HEK293 (cell line): ENCODE measurements at regions not wholly inside any gene's neighbourhood (a gene's known extent, or its start where the extent isn't known, plus 50 kb on each side); places are given as distances from the start of the nearest gene placed in this dataset.

Experiments
- CTCF ChIA-PET: fragments of 350-600 bp; formaldehyde crosslinking; extraction: SDS; loops from one replicate; lab custom pipeline; 2021; ENCODE audit warnings: antibody characterized with exemption; lab: Yijun Ruan, JAX
- POLR2A ChIA-PET: fragments of 300-600 bp; formaldehyde crosslinking; extraction: SDS; loops from one replicate; lab custom pipeline; 2020; ENCODE audit warnings: antibody characterized with exemption, inconsistent platforms; lab: Yijun Ruan, JAX
- H3K27ac ChIP-seq: fragments of 200-500 bp; sonication (Bioruptor generic); 2 replicates; pipeline ENCODE4 v1.5.1; 2014; ENCODE audit warnings: low read depth, low read length, control low read depth, inconsistent platforms; ENCODE audit errors: extremely low read depth
- H3K36me3 ChIP-seq, 2 experiments: fragments of 200-500 bp in 1 of 2; sonication (Bioruptor generic) in 1 of 2; 1 replicate in 1 of 2; 2 replicates in 1 of 2; pipeline ENCODE4 v1.5.1; 2014 to 2017; ENCODE audit warnings: inconsistent platforms in 2 of 2, low read length in 2 of 2; ENCODE audit not compliant: control insufficient read depth in 2 of 2, insufficient read depth in 1 of 2
- H3K4me1 ChIP-seq: fragments of 200-500 bp; sonication (Bioruptor generic); 2 replicates; pipeline ENCODE4 v1.5.1; 2014; ENCODE audit warnings: mild to moderate bottlenecking, low read length, inconsistent platforms; ENCODE audit not compliant: control insufficient read depth, insufficient read depth
- H3K4me3 ChIP-seq: 2 replicates; pipeline ENCODE4 v1.5.1; 2011; ENCODE audit warnings: low read depth, mild to moderate bottlenecking, control low read depth, low read length, moderate library complexity
- H3K9me3 ChIP-seq: fragments of 200-500 bp; sonication (Bioruptor generic); 2 replicates; pipeline ENCODE4 v1.5.1; 2014; ENCODE audit warnings: low read depth, low read length, inconsistent platforms; ENCODE audit not compliant: control insufficient read depth, insufficient read depth
- AEBP2 ChIP-seq: fragments of 450-650 bp; formaldehyde crosslinking; IDR thresholded peaks from 2 replicates; pipeline ENCODE4 v1.5.1; 2016; ENCODE audit warnings: missing biosample characterization, missing genetic modification characterization, borderline replicate concordance
- GFI1B ChIP-seq: fragments of 450-650 bp; formaldehyde crosslinking; IDR thresholded peaks from 2 replicates; pipeline ENCODE4 v1.5.1; 2016; ENCODE audit warnings: missing biosample characterization, missing genetic modification characterization
- GLI4 ChIP-seq: fragments of 450-650 bp; formaldehyde crosslinking; IDR thresholded peaks from 2 replicates; pipeline ENCODE4 v1.5.1; 2016; ENCODE audit warnings: missing biosample characterization, missing genetic modification characterization
- HOXD13 ChIP-seq: sonication (generic); formaldehyde crosslinking; IDR thresholded peaks from 2 replicates; pipeline ENCODE4 v1.8.0; 2022; ENCODE audit warnings: missing genetic modification reagents, borderline replicate concordance
- KLF10 ChIP-seq: fragments of 450-650 bp; IDR thresholded peaks from 2 replicates; pipeline ENCODE4 v1.5.1; 2018; ENCODE audit warnings: missing biosample characterization, mild to moderate bottlenecking, missing genetic modification characterization
- OSR2 ChIP-seq: fragments of 450-650 bp; formaldehyde crosslinking; IDR thresholded peaks from 2 replicates; pipeline ENCODE4 v1.5.1; 2016; ENCODE audit warnings: missing biosample characterization, missing genetic modification characterization
- PRDM1 ChIP-seq: fragments of 450-650 bp; formaldehyde crosslinking; IDR thresholded peaks from 2 replicates; pipeline ENCODE4; 2016; ENCODE audit warnings: missing biosample characterization, missing genetic modification characterization
- SALL2 ChIP-seq: fragments of 450-650 bp; formaldehyde crosslinking; IDR thresholded peaks from 2 replicates; pipeline ENCODE4 v1.5.0; 2017; ENCODE audit warnings: missing biosample characterization, mild to moderate bottlenecking, missing genetic modification characterization, borderline replicate concordance
- SETDB1 ChIP-seq: IDR thresholded peaks from one replicate; pipeline ENCODE4 v1.6.1; 2017; ENCODE audit warnings: mild to moderate bottlenecking, low read length, moderate library complexity, mixed read lengths; ENCODE audit not compliant: insufficient read length
- SP7 ChIP-seq: fragments of 450-650 bp; formaldehyde crosslinking; IDR thresholded peaks from 2 replicates; pipeline ENCODE4 v1.5.1; 2016; ENCODE audit warnings: missing biosample characterization, missing genetic modification characterization
- ZBTB10 ChIP-seq: fragments of 450-650 bp; formaldehyde crosslinking; IDR thresholded peaks from 2 replicates; pipeline ENCODE4 v1.5.1; 2016; ENCODE audit warnings: missing biosample characterization, missing genetic modification characterization
- ZFP37 ChIP-seq: fragments of 450-650 bp; formaldehyde crosslinking; IDR thresholded peaks from 2 replicates; pipeline ENCODE4 v1.5.1; 2016; ENCODE audit warnings: missing biosample characterization, missing genetic modification characterization
- ZNF121 ChIP-seq: fragments of 450-650 bp; formaldehyde crosslinking; IDR thresholded peaks from 2 replicates; pipeline ENCODE4 v1.5.1; 2016; ENCODE audit warnings: missing biosample characterization, missing genetic modification characterization
- ZNF169 ChIP-seq: fragments of 450-650 bp; formaldehyde crosslinking; IDR thresholded peaks from 2 replicates; pipeline ENCODE4 v1.5.1; 2016; ENCODE audit warnings: missing biosample characterization, missing genetic modification characterization
- ZNF18 ChIP-seq: fragments of 450-650 bp; formaldehyde crosslinking; IDR thresholded peaks from 2 replicates; pipeline ENCODE4 v1.5.1; 2016; ENCODE audit warnings: missing biosample characterization, missing genetic modification characterization
- ZNF221 ChIP-seq: fragments of 450-650 bp; formaldehyde crosslinking; IDR thresholded peaks from 2 replicates; pipeline ENCODE4 v1.5.1; 2017; ENCODE audit warnings: missing biosample characterization, missing genetic modification characterization, borderline replicate concordance
- ZNF24 ChIP-seq: fragments of 450-650 bp; formaldehyde crosslinking; IDR thresholded peaks from 2 replicates; pipeline ENCODE4 v1.5.1; 2016; ENCODE audit warnings: missing biosample characterization, missing genetic modification characterization
- ZNF248 ChIP-seq: fragments of 450-650 bp; formaldehyde crosslinking; IDR thresholded peaks from 2 replicates; pipeline ENCODE4 v1.5.1; 2017; ENCODE audit warnings: missing biosample characterization, missing genetic modification characterization
- ZNF302 ChIP-seq: fragments of 450-650 bp; formaldehyde crosslinking; IDR thresholded peaks from 2 replicates; pipeline ENCODE4 v1.5.1; 2016; ENCODE audit warnings: missing biosample characterization, missing genetic modification characterization, low read depth
- ZNF416 ChIP-seq: fragments of 450-650 bp; formaldehyde crosslinking; IDR thresholded peaks from 2 replicates; pipeline ENCODE4 v1.5.1; 2016; ENCODE audit warnings: missing biosample characterization, missing genetic modification characterization
- ZNF423 ChIP-seq: fragments of 450-650 bp; formaldehyde crosslinking; IDR thresholded peaks from 2 replicates; pipeline ENCODE4 v1.5.1; 2016; ENCODE audit warnings: missing biosample characterization, missing genetic modification characterization
- ZNF521 ChIP-seq: fragments of 450-650 bp; formaldehyde crosslinking; IDR thresholded peaks from 2 replicates; pipeline ENCODE4 v1.5.1; 2017; ENCODE audit warnings: missing biosample characterization, mild to moderate bottlenecking, missing genetic modification characterization
- ZNF555 ChIP-seq: fragments of 450-650 bp; formaldehyde crosslinking; conservative IDR thresholded peaks from 2 replicates; pipeline ENCODE4 v1.5.1; 2017; ENCODE audit warnings: missing biosample characterization, mild to moderate bottlenecking, missing genetic modification characterization, inconsistent platforms
- ZNF560 ChIP-seq: fragments of 450-650 bp; formaldehyde crosslinking; IDR thresholded peaks from 2 replicates; pipeline ENCODE4 v1.5.1; 2017; ENCODE audit warnings: missing biosample characterization, missing genetic modification characterization, borderline replicate concordance
- ZNF629 ChIP-seq: fragments of 450-650 bp; formaldehyde crosslinking; IDR thresholded peaks from 2 replicates; pipeline ENCODE4 v1.5.1; 2017; ENCODE audit warnings: missing biosample characterization, missing genetic modification characterization
- ZNF670 ChIP-seq: fragments of 450-650 bp; formaldehyde crosslinking; IDR thresholded peaks from 2 replicates; pipeline ENCODE4 v1.5.1; 2016; ENCODE audit warnings: missing biosample characterization, missing genetic modification characterization, low read depth
- ZNF747 ChIP-seq: fragments of 450-650 bp; formaldehyde crosslinking; IDR thresholded peaks from 2 replicates; pipeline ENCODE4 v1.5.1; 2016; ENCODE audit warnings: missing biosample characterization, missing genetic modification characterization
- ZSCAN30 ChIP-seq: fragments of 450-650 bp; IDR thresholded peaks from 2 replicates; pipeline ENCODE4 v1.5.1; 2018; ENCODE audit warnings: missing biosample characterization, mild to moderate bottlenecking, missing genetic modification characterization, moderate library complexity
- TF ChIP-seq, protein P1 (sequence below): fragments of 450-650 bp; formaldehyde crosslinking; IDR thresholded peaks from 2 replicates; pipeline ENCODE4 v1.5.1; 2016; ENCODE audit warnings: missing biosample characterization, missing genetic modification characterization
- TF ChIP-seq, protein P2 (sequence below): fragments of 450-650 bp; formaldehyde crosslinking; IDR thresholded peaks from 2 replicates; pipeline ENCODE4 v1.5.1; 2017; ENCODE audit warnings: missing biosample characterization, missing genetic modification characterization

DNA sequence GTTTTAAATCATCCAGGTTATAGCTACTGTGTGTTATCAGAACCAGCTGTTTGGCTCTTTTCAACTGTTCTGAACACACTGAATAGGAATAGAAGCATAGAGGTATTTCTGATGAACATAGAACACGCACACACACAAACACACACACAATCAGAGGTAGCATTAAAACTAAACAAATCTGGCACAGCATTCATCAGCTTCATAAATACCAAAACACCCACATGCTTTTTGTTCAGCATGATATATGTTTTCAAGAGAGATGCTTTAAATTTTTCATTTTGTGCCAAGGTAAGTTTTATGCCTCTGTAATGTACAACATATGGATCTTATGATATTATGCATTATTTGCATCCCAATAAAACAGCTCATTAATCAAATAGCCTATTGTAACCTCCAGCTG, 208.6 kb downstream of the GALC start:
- CTCF ChIA-PET, result interaction anchor here (1.2 to 1.9 kb wide), 2 partner anchors 21 to 39 kb away, joined by 5 read pairs; no protein-coding TSS in a partner anchor
- Histone ChIP-seq H3K27ac (no peak overlapping the region), H3K4me3 (no peak overlapping the region), H3K4me1 (no peaks in the 10 kb centered on the region), H3K36me3 (no peaks in the 10 kb centered on the region), H3K9me3 (no peaks in the 10 kb centered on the region; the same call in 1 of the 2 replicates)
- POLR2A ChIA-PET, result no interaction called here
- no peak for TF ChIP-seq ZNF670
- TF ChIP-seq ZNF248 (tag by site-specific recombination), result no peak
- TF ChIP-seq ZNF169 (tag by site-specific recombination), result no peak
- TF ChIP-seq ZSCAN30 (tag by site-specific recombination), result no peak
- no peak for TF ChIP-seq ZNF423
- TF ChIP-seq ZNF24 (tag by site-specific recombination), result no peak
- TF ChIP-seq ZFP37, result no peak
- no peak for TF ChIP-seq AEBP2 (tag by site-specific recombination)
- TF ChIP-seq ZNF560 (tag by site-specific recombination), result no peak
- no peak for TF ChIP-seq PRDM1 (tag by site-specific recombination)
- no peak for TF ChIP-seq SALL2
- no peak for TF ChIP-seq ZNF555 (tag by site-specific recombination)
- no peak for TF ChIP-seq GFI1B
- no peak for TF ChIP-seq ZNF521 (tag by site-specific recombination)

DNA sequence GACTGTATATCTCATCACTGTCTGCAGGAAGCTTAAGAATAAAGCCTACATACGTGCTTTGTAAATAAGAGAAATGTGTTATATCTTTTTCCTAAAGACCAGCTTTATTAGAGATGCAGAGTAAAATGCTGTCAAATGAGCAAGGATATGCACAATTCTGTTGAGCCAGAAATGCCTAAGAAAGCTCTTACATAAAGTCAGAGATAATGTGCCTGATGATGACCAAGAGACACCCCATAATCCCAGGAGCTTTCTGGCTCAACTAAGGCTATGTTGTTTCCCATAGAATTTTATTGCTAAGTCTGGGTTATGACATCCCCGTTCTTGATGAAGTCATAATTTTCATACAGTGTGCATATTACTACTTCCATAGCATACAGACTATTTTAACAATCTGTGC, 209.9 kb downstream of the GALC start:
- ChIA-PET CTCF (interaction anchor here (1.1 to 1.9 kb wide), 2 partner anchors 22 to 38 kb away, joined by 4 to 5 read pairs; no protein-coding TSS in a partner anchor), POLR2A (no interaction called here)
- H3K36me3 ChIP-seq, result no peaks in the 10 kb centered on the region
- no peak overlapping the region for H3K27ac ChIP-seq
- TF ChIP-seq ZNF121 (tag by site-specific recombination) (no peak), ZNF629 (tag by site-specific recombination) (no peak), ZNF416 (tag by site-specific recombination) (no peak), ZNF747 (no peak), ZNF555 (tag by site-specific recombination) (no peak), ZFP37 (no peak), GLI4 (tag by site-specific recombination) (no peak), ZNF18 (tag by site-specific recombination) (no peak), SP7 (tag by site-specific recombination) (no peak), KLF10 (no peak), ZBTB10 (tag by site-specific recombination) (no peak), ZNF302 (tag by site-specific recombination) (no peak), HOXD13 (CRISPR knock-in tag) (no peak), OSR2 (tag by site-specific recombination) (no peak), SETDB1 (no peak), ZNF221 (tag by site-specific recombination) (no peak)
- TF ChIP-seq, protein P1, sequence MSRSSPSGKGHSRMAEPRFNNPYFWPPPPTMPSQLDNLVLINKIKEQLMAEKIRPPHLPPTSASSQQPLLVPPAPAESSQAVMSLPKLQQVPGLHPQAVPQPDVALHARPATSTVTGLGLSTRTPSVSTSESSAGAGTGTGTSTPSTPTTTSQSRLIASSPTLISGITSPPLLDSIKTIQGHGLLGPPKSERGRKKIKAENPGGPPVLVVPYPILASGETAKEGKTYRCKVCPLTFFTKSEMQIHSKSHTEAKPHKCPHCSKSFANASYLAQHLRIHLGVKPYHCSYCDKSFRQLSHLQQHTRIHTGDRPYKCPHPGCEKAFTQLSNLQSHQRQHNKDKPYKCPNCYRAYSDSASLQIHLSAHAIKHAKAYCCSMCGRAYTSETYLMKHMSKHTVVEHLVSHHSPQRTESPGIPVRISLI (tag by site-specific recombination), result no peak
- TF ChIP-seq, protein P2, sequence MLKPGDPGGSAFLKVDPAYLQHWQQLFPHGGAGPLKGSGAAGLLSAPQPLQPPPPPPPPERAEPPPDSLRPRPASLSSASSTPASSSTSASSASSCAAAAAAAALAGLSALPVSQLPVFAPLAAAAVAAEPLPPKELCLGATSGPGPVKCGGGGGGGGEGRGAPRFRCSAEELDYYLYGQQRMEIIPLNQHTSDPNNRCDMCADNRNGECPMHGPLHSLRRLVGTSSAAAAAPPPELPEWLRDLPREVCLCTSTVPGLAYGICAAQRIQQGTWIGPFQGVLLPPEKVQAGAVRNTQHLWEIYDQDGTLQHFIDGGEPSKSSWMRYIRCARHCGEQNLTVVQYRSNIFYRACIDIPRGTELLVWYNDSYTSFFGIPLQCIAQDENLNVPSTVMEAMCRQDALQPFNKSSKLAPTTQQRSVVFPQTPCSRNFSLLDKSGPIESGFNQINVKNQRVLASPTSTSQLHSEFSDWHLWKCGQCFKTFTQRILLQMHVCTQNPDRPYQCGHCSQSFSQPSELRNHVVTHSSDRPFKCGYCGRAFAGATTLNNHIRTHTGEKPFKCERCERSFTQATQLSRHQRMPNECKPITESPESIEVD (tag by site-specific recombination), result no peak
- H3K4me3 ChIP-seq, result no peak overlapping the region
- H3K9me3 ChIP-seq, result no peaks in the 10 kb centered on the region; the same call in 1 of the 2 replicates
- no peaks in the 10 kb centered on the region for H3K4me1 ChIP-seq
